Right hindlimb (tissue), 1 donor: ENCODE measurements at regions not wholly inside any gene's neighbourhood (a gene's known extent, or its start where the extent isn't known, plus 50 kb on each side); places are given as distances from the start of the nearest gene placed in this dataset.

ENCODE experiments used
- DNase-seq: peaks from one replicate; pipeline ENCODE4 v3.0.0-alpha.2; 2018

- DNase-seq, result no peak
Measured at GRCh38 chr9:16025627-16026026, 472.8 kb downstream of the CCDC171 start.

DNA sequence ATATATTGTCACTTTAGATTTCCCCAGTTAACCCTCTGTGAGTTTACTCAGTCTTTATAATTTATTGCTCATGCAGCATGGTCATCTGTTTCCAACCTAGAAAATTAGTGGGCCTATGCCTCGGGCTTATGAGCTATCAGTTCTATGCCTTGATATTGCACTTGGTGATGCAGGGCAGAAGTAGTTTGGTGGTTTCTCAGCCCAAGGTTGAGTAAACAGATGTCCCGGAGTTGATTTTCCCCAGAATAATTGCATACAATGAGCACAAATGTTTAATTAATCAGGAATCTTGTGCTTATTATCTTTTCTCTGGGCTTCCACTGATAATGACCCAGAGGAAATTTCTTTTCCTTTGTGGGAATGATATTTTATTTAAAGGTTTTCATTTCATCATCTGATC, 474.0 kb downstream of the CCDC171 start:
- DNase-seq, result no peak

- DNase-seq, result no peak
Measured at GRCh38 chr9:16028548-16028947, 475.7 kb downstream of the CCDC171 start.

- no peak for DNase-seq
Measured at GRCh38 chr9:16029046-16029615, 476.3 kb downstream of the CCDC171 start.

- no peak for DNase-seq
Measured at GRCh38 chr9:16029796-16030363, 477.0 kb downstream of the CCDC171 start.

- DNase-seq, result no peak
Measured at GRCh38 chr9:16030528-16031185, 477.8 kb downstream of the CCDC171 start.

- no peak for DNase-seq
Measured at GRCh38 chr9:16031486-16031885, 478.6 kb downstream of the CCDC171 start.

- DNase-seq, result no peak
Measured at GRCh38 chr9:16031971-16032370, 479.1 kb downstream of the CCDC171 start.

DNA sequence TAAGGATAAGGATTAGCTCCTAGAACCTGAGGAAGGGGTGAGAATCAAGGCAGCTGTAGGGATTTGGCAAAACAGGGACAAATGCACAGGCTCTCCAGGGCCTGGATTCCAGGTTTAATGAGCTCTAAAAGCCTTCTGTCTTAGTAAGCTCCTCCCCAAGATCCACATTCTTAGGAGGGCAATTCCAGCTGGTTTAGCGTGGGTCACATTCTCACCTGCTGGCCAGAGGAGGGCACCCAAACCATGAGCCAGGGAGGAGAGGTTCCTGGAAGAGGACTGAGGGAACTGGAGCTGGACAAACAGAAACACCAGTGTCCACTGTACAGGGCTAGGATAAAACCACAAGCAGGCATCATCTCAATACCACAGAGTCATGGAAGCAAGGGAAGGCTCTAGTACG, 480.0 kb downstream of the CCDC171 start:
- no peak for DNase-seq

- no peak for DNase-seq
Measured at GRCh38 chr9:16033253-16033652, 480.4 kb downstream of the CCDC171 start.

DNA sequence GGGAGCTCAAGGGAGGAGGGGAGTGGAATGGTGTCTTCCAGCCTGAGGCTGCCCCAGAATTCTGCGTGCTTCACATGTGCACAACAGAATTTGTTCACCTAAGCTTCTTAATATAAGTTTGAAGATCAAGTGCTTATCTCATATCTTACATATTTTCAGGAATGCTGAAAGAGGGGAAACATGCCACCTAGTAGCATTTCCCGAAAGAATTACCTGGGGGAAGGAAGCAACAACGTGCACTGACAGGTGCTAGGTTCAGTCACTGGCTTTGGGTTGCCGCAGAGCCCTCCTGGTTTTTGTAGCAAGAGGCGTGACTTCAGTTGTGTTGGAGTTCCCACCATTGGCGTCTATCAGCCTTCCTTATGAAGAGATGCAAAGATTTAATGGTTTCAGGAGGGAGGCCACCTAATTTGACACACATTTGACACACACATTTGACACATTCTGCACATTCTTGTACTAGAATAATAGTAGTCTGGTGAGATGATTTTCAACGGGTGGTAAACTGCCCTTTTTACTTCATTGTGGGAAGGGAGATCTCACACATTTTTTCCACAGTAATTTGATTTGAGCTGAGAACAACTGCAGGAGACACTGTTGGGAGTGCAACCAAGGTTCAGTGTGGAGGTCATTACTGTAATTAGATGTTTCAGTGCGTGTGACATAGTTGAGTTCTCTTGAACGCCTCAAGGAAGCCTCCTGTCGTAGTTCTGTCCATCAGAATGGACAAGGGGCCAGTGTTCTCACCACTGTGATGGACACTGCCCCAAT, 481.3 kb downstream of the CCDC171 start:
- DNase-seq, result no peak

DNA sequence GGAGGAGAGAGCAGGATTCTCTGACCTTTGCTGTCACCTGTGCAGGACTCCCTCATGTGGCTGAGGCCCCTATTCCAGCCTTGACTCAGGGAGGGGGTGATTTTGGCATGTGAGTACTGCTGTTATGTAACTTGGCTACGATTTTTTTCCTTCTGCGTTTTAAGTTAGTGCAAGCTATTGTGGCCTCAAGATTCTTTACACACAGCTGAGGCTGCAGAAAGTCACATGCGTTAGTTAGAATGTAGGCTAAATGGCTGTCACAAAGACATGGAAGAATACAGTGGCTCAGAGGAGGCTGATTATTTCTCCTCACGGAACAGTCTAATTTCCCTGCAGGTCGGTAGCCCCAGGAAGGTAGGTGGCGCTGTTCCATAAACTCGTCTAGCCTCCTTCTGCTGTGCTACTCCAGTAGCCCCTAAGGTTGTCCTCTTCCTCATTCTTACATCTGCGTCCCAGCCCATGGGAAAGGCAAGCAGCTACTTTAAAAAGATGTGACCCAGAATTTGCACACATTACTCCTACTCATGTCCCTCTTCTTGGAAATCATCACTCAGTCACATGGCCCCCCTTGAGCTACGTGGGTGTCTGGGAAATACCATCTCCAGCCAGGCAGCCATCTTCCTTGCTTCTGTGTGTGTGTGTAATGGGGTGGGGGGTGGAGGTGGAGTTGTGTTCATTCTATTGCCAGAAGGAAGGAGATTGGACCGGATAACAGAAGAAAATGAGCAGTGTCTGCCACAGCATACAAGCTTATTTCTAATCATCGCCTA, 486.6 kb downstream of the CCDC171 start:
- peak; percentile 56 for DNase-seq

- no peak for DNase-seq
Measured at GRCh38 chr9:16039988-16040761, 487.3 kb downstream of the CCDC171 start.

DNA sequence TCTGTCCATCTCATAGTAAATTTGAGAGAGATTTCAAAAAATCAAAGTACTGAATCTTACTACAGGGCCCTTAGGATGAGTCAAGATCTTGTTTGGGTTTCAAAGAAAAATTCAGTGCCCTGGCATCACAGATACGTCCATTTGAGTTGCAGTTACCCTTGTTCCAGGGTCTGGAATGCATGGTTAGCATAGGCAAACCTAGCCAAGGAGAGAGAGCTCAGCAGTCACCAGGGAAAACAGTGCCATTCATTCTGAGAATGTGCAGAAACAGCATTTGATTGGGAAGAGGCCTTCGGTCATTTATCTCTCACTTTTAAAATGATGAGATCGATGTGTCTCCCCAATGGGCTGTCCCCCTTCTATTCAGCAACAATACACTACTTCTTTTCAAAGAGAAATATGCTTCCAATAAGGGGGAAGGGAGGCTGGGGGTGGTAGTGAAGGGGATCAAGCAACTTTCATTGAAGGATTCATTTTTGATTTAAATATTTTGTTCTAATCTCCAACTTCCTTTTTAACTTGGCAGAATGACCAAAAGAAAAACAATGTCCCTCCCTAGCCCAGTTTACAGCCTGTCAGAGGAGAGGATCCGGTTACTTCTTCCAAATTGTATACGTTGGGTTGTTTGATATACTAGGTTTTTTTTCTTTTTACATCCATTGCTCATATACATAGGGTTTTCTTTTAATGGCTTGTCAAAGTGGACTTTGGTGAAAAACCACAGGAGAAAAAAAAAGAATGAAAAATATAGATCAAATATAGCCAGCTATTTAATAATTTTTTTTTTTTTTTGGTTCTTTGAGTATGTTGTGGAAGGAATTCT, 491.1 kb downstream of the CCDC171 start:
- no peak for DNase-seq

- DNase-seq, result peak; percentile 61
Measured at GRCh38 chr9:16044579-16044881, 491.7 kb downstream of the CCDC171 start.

GRCh38 chr9:16045651-16046280, 492.9 kb downstream of the CCDC171 start:
- no peak for DNase-seq

GRCh38 chr9:16046713-16047112, 493.9 kb downstream of the CCDC171 start:
- DNase-seq, result no peak

DNA sequence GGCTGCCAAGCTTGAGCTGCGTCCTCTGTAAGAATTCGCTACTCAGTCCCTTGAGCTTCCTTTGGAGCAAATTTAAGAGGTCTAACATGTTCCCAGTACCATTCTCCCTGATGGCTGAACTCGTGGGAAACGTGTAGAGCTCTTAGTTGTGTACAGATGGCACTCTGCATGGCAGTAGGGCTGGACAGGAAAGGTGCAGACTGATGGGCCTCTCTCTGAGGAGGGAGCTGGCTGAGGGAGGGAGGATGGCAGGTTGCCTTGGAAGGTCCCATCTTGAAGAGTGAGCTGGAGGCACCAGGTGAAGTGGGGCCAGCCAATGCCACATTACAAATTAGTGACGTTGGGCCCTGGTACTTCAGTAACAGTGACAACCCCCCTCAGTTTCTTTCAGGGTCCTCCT, 495.3 kb downstream of the CCDC171 start:
- DNase-seq, result no peak

DNA sequence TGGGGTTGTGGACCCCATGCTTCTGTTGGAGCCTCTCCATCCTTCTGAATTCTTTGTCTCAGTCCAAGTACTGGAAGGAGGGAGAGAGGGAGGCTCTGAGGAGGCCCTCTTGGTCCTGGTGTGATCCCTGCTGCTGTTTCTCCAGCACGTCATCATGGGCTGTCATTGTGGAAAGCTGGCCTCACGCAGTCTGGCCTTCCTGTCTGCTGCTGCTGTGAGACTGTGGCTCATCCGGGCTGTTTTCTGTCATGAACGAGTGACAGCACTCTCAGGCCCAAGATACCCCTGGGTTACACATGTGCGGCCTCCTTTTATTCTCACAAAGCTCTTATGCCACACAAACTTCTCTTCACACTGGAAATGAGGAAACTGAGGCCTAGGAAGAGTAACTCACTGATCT, 499.3 kb downstream of the CCDC171 start:
- DNase-seq, result no peak

- DNase-seq, result no peak
Measured at GRCh38 chr9:16052757-16053530, 500.1 kb downstream of the CCDC171 start.
